H1 (cell line): ENCODE measurements at regions not wholly inside any gene's neighbourhood (a gene's known extent, or its start where the extent isn't known, plus 50 kb on each side); places are given as distances from the start of the nearest gene placed in this dataset.

Experiments used
- ASH2L ChIP-seq: fragments of 200-600, 300-600 bp; sonication (generic); IDR thresholded peaks from one replicate; pipeline ENCODE4 v1.7.1; 2017; ENCODE audit warnings: low read length
- CBX5 ChIP-seq: fragments of 300-800, 300-1000 bp; sonication (generic); IDR thresholded peaks from 2 replicates; pipeline ENCODE4 v1.7.1; 2016; ENCODE audit warnings: antibody characterized with exemption, low read length, low read depth
- CHD1 ChIP-seq: IDR thresholded peaks from 2 replicates; pipeline ENCODE4 v1.6.1; 2012; ENCODE audit warnings: low read depth, low read length, improper control_type of control experiment
- CHD2 ChIP-seq: IDR thresholded peaks from 2 replicates; pipeline ENCODE4 v1.6.1; 2012; ENCODE audit warnings: low read length, improper control_type of control experiment
- CTBP2 ChIP-seq: IDR thresholded peaks from 2 replicates; pipeline ENCODE4 v1.7.0; 2011; ENCODE audit warnings: borderline replicate concordance, mild to moderate bottlenecking, moderate library complexity, mixed read lengths, low read length; ENCODE audit not compliant: insufficient read depth, insufficient read length
- EGR1 ChIP-seq: IDR thresholded peaks from 2 replicates; pipeline ENCODE4 v1.6.1; 2011; ENCODE audit warnings: low read depth, low read length, borderline replicate concordance
- KDM5A ChIP-seq: fragments of 200-600 bp; IDR thresholded peaks from 2 replicates; pipeline ENCODE4 v1.7.1; 2012; ENCODE audit warnings: mild to moderate bottlenecking, low read length, inconsistent platforms, mixed read lengths
- RBBP5 ChIP-seq: IDR thresholded peaks from 2 replicates; pipeline ENCODE4 v1.7.1; 2012; ENCODE audit warnings: low read depth, mild to moderate bottlenecking, inconsistent platforms, low read length, moderate library complexity, borderline replicate concordance
- TBP ChIP-seq: IDR thresholded peaks from 2 replicates; pipeline ENCODE4 v1.6.1; 2011; ENCODE audit warnings: low read depth, low read length, improper control_type of control experiment
- TF ChIP-seq, protein P1 (sequence below): fragments of 300-600 bp; sonication (generic); IDR thresholded peaks from 2 replicates; pipeline ENCODE4 v1.7.1; 2012; ENCODE audit warnings: low read length, moderate library complexity, mild to moderate bottlenecking, inconsistent platforms; ENCODE audit not compliant: insufficient replicate concordance
- TF ChIP-seq, protein P2 (sequence below): IDR thresholded peaks from 2 replicates; pipeline ENCODE4 v1.6.1; 2011; ENCODE audit warnings: low read depth, mild to moderate bottlenecking, low read length; ENCODE audit not compliant: insufficient read depth

DNA sequence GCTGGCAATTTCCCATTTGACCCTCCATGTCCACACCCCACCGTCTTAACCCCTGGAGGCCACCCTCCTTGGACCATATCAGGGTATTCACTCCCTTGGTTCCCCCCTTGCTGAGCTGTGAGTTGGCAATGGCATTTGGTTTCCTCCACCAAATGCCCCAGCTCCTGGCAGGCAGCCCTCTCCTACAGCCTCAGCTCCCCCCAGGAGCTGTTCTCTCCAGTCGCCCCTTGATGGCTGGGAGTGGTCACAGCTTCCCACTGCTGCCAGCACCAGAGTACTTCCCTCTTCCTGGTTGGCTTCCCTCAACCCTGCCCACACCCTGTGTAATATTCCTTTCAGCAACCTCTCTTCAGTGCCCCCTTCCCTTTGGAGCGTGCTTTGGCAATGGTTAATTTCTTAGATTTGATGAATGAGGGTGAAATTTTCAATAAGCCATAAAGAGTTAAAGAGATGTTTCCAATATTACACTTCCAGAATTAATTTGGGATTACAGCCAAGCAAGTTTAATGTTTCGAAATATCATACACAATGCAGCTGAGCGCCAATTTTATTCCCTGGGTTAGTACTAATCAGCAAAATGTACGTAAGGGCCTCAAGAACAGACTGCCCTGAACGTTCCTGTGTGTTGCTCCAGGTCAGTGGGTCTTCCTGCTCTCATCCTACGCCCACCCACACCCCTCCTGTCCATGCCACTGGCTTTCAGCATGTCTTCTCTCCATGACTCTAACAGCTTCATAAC is 207.1 kb upstream of the NFE2L3 start (continued):
- TF ChIP-seq, protein P1, sequence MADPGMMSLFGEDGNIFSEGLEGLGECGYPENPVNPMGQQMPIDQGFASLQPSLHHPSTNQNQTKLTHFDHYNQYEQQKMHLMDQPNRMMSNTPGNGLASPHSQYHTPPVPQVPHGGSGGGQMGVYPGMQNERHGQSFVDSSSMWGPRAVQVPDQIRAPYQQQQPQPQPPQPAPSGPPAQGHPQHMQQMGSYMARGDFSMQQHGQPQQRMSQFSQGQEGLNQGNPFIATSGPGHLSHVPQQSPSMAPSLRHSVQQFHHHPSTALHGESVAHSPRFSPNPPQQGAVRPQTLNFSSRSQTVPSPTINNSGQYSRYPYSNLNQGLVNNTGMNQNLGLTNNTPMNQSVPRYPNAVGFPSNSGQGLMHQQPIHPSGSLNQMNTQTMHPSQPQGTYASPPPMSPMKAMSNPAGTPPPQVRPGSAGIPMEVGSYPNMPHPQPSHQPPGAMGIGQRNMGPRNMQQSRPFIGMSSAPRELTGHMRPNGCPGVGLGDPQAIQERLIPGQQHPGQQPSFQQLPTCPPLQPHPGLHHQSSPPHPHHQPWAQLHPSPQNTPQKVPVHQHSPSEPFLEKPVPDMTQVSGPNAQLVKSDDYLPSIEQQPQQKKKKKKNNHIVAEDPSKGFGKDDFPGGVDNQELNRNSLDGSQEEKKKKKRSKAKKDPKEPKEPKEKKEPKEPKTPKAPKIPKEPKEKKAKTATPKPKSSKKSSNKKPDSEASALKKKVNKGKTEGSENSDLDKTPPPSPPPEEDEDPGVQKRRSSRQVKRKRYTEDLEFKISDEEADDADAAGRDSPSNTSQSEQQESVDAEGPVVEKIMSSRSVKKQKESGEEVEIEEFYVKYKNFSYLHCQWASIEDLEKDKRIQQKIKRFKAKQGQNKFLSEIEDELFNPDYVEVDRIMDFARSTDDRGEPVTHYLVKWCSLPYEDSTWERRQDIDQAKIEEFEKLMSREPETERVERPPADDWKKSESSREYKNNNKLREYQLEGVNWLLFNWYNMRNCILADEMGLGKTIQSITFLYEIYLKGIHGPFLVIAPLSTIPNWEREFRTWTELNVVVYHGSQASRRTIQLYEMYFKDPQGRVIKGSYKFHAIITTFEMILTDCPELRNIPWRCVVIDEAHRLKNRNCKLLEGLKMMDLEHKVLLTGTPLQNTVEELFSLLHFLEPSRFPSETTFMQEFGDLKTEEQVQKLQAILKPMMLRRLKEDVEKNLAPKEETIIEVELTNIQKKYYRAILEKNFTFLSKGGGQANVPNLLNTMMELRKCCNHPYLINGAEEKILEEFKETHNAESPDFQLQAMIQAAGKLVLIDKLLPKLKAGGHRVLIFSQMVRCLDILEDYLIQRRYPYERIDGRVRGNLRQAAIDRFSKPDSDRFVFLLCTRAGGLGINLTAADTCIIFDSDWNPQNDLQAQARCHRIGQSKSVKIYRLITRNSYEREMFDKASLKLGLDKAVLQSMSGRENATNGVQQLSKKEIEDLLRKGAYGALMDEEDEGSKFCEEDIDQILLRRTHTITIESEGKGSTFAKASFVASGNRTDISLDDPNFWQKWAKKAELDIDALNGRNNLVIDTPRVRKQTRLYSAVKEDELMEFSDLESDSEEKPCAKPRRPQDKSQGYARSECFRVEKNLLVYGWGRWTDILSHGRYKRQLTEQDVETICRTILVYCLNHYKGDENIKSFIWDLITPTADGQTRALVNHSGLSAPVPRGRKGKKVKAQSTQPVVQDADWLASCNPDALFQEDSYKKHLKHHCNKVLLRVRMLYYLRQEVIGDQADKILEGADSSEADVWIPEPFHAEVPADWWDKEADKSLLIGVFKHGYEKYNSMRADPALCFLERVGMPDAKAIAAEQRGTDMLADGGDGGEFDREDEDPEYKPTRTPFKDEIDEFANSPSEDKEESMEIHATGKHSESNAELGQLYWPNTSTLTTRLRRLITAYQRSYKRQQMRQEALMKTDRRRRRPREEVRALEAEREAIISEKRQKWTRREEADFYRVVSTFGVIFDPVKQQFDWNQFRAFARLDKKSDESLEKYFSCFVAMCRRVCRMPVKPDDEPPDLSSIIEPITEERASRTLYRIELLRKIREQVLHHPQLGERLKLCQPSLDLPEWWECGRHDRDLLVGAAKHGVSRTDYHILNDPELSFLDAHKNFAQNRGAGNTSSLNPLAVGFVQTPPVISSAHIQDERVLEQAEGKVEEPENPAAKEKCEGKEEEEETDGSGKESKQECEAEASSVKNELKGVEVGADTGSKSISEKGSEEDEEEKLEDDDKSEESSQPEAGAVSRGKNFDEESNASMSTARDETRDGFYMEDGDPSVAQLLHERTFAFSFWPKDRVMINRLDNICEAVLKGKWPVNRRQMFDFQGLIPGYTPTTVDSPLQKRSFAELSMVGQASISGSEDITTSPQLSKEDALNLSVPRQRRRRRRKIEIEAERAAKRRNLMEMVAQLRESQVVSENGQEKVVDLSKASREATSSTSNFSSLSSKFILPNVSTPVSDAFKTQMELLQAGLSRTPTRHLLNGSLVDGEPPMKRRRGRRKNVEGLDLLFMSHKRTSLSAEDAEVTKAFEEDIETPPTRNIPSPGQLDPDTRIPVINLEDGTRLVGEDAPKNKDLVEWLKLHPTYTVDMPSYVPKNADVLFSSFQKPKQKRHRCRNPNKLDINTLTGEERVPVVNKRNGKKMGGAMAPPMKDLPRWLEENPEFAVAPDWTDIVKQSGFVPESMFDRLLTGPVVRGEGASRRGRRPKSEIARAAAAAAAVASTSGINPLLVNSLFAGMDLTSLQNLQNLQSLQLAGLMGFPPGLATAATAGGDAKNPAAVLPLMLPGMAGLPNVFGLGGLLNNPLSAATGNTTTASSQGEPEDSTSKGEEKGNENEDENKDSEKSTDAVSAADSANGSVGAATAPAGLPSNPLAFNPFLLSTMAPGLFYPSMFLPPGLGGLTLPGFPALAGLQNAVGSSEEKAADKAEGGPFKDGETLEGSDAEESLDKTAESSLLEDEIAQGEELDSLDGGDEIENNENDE = no peak
- no peak for TF ChIP-seq RBBP5
- no peak for TF ChIP-seq TBP
- no peak for TF ChIP-seq CHD2
- TF ChIP-seq CTBP2 = no peak
- no peak for TF ChIP-seq EGR1
- no peak for TF ChIP-seq ASH2L
- TF ChIP-seq CBX5 = no peak
- TF ChIP-seq, protein P2, sequence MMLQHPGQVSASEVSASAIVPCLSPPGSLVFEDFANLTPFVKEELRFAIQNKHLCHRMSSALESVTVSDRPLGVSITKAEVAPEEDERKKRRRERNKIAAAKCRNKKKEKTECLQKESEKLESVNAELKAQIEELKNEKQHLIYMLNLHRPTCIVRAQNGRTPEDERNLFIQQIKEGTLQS = no peak
- TF ChIP-seq KDM5A = no peak
- no peak for TF ChIP-seq CHD1
